GM12878 (cell line): ENCODE measurements at regions not wholly inside any gene's neighbourhood (a gene's known extent, or its start where the extent isn't known, plus 50 kb on each side); places are given as distances from the start of the nearest gene placed in this dataset.

Experiments used
- ATAC-seq: fragments of 200-7000 bp; cut with Tn5 transposase; 3 replicates; pipeline ENCODE4 v1.9.1; 2020; ENCODE audit warnings: mild to moderate bottlenecking, moderate library complexity
- BruUV-seq: library from RNA; stranded (reverse); fragments of 400-500 nt; replicated peaks from 2 replicates; lab custom pipeline; 2021; lab: Mats Ljungman, UMichigan
- CTCF ChIA-PET: fragments of 300-600 bp; sonication (Branson Sonifier 250); formaldehyde crosslinking; extraction: SDS; loops from one replicate; lab custom pipeline; 2021; ENCODE audit warnings: inconsistent platforms; lab: Yijun Ruan, JAX
- POLR2A ChIA-PET: fragments of 350-600 bp; formaldehyde crosslinking; extraction: SDS; loops from one replicate; lab custom pipeline; 2021; ENCODE audit warnings: inconsistent platforms; lab: Charles Lee
- RAD21 ChIA-PET: fragments of 300-600 bp; sonication (Branson Sonifier 250); formaldehyde crosslinking; loops from one replicate; lab custom pipeline; 2023; ENCODE audit warnings: antibody characterized with exemption; ENCODE audit not compliant: unreplicated experiment; lab: Charles Lee
- SMC1A ChIA-PET: fragments of 300-600 bp; sonication (Branson Sonifier 250); formaldehyde crosslinking; loops from one replicate; lab custom pipeline; 2023; ENCODE audit not compliant: unreplicated experiment, uncharacterized antibody; lab: Charles Lee
- DNase-seq: peaks from one replicate; pipeline ENCODE4 v3.0.0-alpha.2; 2011; ENCODE audit warnings: low read depth, low spot score
- FAIRE-seq: peaks from 3 replicates; lab custom pipeline; 2011; peaks lifted over from hg19 to GRCh38; lab: Jason Lieb, UNC
- H2AFZ ChIP-seq: 2 replicates; pipeline ENCODE4 v1.6.0; 2011; ENCODE audit warnings: low read depth, low read length, control low read depth; ENCODE audit not compliant: control insufficient read depth
- H3K27ac ChIP-seq: 2 replicates; pipeline ENCODE4 v1.5.1; 2011; ENCODE audit warnings: control low read depth; ENCODE audit not compliant: control insufficient read depth, insufficient read depth
- H3K27me3 ChIP-seq, 2 experiments: replicated peaks in 1 of 2; 2 replicates each; pipeline versions ENCODE4 v1.6.0 to v1.6.1; 2011; ENCODE audit warnings: low read length in 1 of 2; ENCODE audit not compliant: control insufficient read depth in 2 of 2, insufficient read depth in 2 of 2
- H3K36me3 ChIP-seq, 2 experiments: 2 replicates each; pipeline ENCODE4 v1.5.1; 2011; ENCODE audit warnings: low read length in 1 of 2; ENCODE audit not compliant: control insufficient read depth in 2 of 2, insufficient read depth in 2 of 2
- H3K4me1 ChIP-seq: 2 replicates; pipeline ENCODE4 v1.6.1; 2011; ENCODE audit warnings: mild to moderate bottlenecking, low read length, moderate library complexity, mixed read lengths; ENCODE audit not compliant: control insufficient read depth, insufficient read depth
- H3K4me2 ChIP-seq: 2 replicates; pipeline ENCODE4 v1.6.0; 2011; ENCODE audit warnings: control low read depth; ENCODE audit not compliant: control insufficient read depth, insufficient read depth
- H3K4me3 ChIP-seq: fragments of 200-600 bp; sonication (generic); 2 replicates; pipeline ENCODE4 v1.5.1; 2016
- H3K79me2 ChIP-seq: 2 replicates; pipeline ENCODE4 v1.6.0; 2011; ENCODE audit warnings: low read length; ENCODE audit not compliant: control insufficient read depth, insufficient read depth
- H3K9ac ChIP-seq: 2 replicates; pipeline ENCODE4 v1.8.0; 2011; ENCODE audit warnings: low read length, control low read depth, mixed read lengths; ENCODE audit not compliant: control insufficient read depth, insufficient read depth
- H3K9me3 ChIP-seq: replicated peaks from 3 replicates; pipeline ENCODE4 v1.5.1; 2011; ENCODE audit warnings: mild to moderate bottlenecking, low read length; ENCODE audit not compliant: control insufficient read depth, insufficient read depth
- H4K20me1 ChIP-seq: 2 replicates; pipeline ENCODE4 v1.6.0; 2011; ENCODE audit not compliant: control insufficient read depth, insufficient read depth
- CBFB ChIP-seq: IDR thresholded peaks from 2 replicates; pipeline ENCODE4 v1.6.1; 2016; ENCODE audit warnings: antibody characterized with exemption, low read depth
- CHD1 ChIP-seq: IDR thresholded peaks from 2 replicates; pipeline ENCODE4 v1.6.1; 2012; ENCODE audit warnings: low read depth, low read length, improper control_type of control experiment
- CREM ChIP-seq: IDR thresholded peaks from 2 replicates; pipeline ENCODE4 v1.6.1; 2014; ENCODE audit warnings: antibody characterized with exemption, low read depth
- JUND ChIP-seq: IDR thresholded peaks from 2 replicates; pipeline ENCODE4 v1.6.1; 2012; ENCODE audit warnings: low read depth, mild to moderate bottlenecking, low read length, improper control_type of control experiment, moderate library complexity
- MYB ChIP-seq: fragments of 150-350 bp; IDR thresholded peaks from 2 replicates; pipeline ENCODE4 v1.6.1; 2014; ENCODE audit warnings: mild to moderate bottlenecking, low read depth, low read length, borderline replicate concordance
- POU2F2 ChIP-seq: IDR thresholded peaks from 3 replicates; pipeline ENCODE4 v1.6.1; 2011; ENCODE audit warnings: low read depth, mild to moderate bottlenecking, low read length, borderline replicate concordance
- RFX5 ChIP-seq: IDR thresholded peaks from 2 replicates; pipeline ENCODE4 v1.6.1; 2011; ENCODE audit warnings: low read depth, low read length, improper control_type of control experiment
- WGBS: methylation state at CpG from one replicate; pipeline ENCODE4 v1.1.6; 2016; ENCODE audit warnings: low lambda C conversion rate; ENCODE audit not compliant: insufficient replicate concordance, insufficient coverage; ENCODE audit errors: missing lambda C conversion rate; 5-methylcytosine and 5-hydroxymethylcytosine counted together
- in situ Hi-C: fragments of 300-500 bp; cut with MboI; formaldehyde crosslinking; loops from 9 replicates; pipeline ENCODE4 v1.14.3; 2018; ENCODE audit warnings: mixed read lengths
- intact Hi-C: fragments of 100-400 bp; cut with micrococcal nuclease; formaldehyde crosslinking; loops from one replicate; pipeline ENCODE4 v1.14.2; 2022; ENCODE audit not compliant: unreplicated experiment
- TF ChIP-seq, protein P1 (sequence below): fragments of 450-650 bp; IDR thresholded peaks from 2 replicates; pipeline ENCODE4 v1.6.1; 2017; ENCODE audit warnings: low read depth, mild to moderate bottlenecking, moderate library complexity
- TF ChIP-seq, protein P2 (sequence below): IDR thresholded peaks from 2 replicates; pipeline ENCODE4 v1.6.1; 2012; ENCODE audit warnings: low read length, inconsistent platforms

DNA sequence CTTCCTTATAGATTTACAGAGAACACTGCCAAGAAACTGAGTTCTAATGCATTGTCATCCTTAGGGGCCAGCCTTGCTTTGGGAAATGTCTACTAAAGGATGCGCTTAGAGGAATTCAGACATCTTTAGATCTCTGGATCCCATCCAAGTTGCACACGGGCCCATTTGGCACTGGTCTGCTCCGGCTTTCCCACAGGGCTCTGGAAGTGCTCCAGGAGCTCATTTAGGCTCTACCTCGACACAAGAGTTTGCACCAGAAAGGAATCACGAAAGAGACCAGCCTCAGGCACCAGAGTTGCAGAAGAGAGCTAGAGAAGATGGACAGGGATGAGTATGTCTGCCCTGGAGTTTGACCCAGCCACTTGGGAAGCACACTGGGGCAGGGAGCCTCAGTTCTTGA, 150.1 kb upstream of the TMEM72 start:
- 21% methylated on average over 5 of the region's 5 CpGs for WGBS
- ChIA-PET RAD21 (no interaction called here), POLR2A (no interaction called here), CTCF (no interaction called here), SMC1A (no interaction called here)
- intact Hi-C loops = no loop called here
- DNase-seq (no peak), ATAC-seq (no peak), FAIRE-seq (no peak)
- no peak overlapping the region for H3K4me2 ChIP-seq
- TF ChIP-seq RFX5 (no peak), CBFB (no peak), CHD1 (no peak), JUND (no peak), POU2F2 (no peak), MYB (no peak), CREM (no peak)
- TF ChIP-seq, protein P1, sequence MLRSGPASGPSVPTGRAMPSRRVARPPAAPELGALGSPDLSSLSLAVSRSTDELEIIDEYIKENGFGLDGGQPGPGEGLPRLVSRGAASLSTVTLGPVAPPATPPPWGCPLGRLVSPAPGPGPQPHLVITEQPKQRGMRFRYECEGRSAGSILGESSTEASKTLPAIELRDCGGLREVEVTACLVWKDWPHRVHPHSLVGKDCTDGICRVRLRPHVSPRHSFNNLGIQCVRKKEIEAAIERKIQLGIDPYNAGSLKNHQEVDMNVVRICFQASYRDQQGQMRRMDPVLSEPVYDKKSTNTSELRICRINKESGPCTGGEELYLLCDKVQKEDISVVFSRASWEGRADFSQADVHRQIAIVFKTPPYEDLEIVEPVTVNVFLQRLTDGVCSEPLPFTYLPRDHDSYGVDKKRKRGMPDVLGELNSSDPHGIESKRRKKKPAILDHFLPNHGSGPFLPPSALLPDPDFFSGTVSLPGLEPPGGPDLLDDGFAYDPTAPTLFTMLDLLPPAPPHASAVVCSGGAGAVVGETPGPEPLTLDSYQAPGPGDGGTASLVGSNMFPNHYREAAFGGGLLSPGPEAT = no peak
- TF ChIP-seq, protein P2, sequence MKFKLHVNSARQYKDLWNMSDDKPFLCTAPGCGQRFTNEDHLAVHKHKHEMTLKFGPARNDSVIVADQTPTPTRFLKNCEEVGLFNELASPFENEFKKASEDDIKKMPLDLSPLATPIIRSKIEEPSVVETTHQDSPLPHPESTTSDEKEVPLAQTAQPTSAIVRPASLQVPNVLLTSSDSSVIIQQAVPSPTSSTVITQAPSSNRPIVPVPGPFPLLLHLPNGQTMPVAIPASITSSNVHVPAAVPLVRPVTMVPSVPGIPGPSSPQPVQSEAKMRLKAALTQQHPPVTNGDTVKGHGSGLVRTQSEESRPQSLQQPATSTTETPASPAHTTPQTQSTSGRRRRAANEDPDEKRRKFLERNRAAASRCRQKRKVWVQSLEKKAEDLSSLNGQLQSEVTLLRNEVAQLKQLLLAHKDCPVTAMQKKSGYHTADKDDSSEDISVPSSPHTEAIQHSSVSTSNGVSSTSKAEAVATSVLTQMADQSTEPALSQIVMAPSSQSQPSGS = no peak
- in situ Hi-C loops = no loop called here
- H3K4me1 ChIP-seq = no peaks in the 10 kb centered on the region
- no TSS peak for BruUV-seq
- no peaks in the 10 kb centered on the region for H3K36me3 ChIP-seq
- H4K20me1 ChIP-seq = no peaks in the 10 kb centered on the region
- no peaks in the 10 kb centered on the region for H3K79me2 ChIP-seq
- H3K9ac ChIP-seq = no peak overlapping the region
- no peaks in the 10 kb centered on the region for H3K27me3 ChIP-seq
- no peaks in the 10 kb centered on the region for H3K9me3 ChIP-seq
- H2AFZ ChIP-seq = no peak overlapping the region
- H3K4me3 ChIP-seq = no peak overlapping the region
- no peak overlapping the region for H3K27ac ChIP-seq
